ENCODE measurements at regions not wholly inside any gene's neighbourhood (a gene's known extent, or its start where the extent isn't known, plus 50 kb on each side); places are given as distances from the start of the nearest gene placed in this dataset.

DNA sequence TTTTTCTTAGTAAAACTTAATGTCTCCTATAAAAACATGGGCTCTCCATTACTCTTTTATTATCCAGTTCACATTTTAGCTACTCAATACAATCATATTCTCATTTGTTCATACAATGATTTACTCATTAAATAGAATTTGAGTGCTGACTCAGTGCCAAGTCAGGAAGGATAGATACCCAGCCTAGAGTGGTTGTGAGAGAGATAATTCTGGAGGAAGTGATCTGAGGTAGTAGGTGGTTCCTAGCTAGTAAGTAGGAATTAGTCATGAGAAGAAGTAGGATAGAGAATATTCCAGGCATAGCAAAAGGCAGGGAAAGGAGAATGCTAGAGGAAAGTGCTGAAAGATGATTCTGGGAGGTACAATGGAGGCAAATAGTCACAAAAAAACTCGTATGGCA lies 133.5 kb upstream of the MBL2 start:
- ChIA-PET CTCF (no interaction called here), POLR2A (no interaction called here)
- Histone ChIP-seq H3K4me1 (ENCODE audit: control extremely low read depth in 1 of 4, control insufficient read depth in 4 of 4, insufficient read depth in 4 of 4, low read length in 3 of 4) (no peaks in the 10 kb centered on the region), H3K27me3 (replicated peaks in 2 of 5; ENCODE audit: control insufficient read depth in 4 of 5, insufficient read depth in 5 of 5, low read length in 4 of 5) (no peaks in the 10 kb centered on the region), H3K27ac (ENCODE audit: insufficient read depth in 1 of 2, low read depth in 1 of 2, low read length in 2 of 2, poor library complexity in 1 of 2, severe bottlenecking in 2 of 2) (no peak overlapping the region), H3K4me3 (ENCODE audit: control insufficient read depth in 1 of 7, extremely low read depth in 1 of 7, insufficient read depth in 4 of 7, low read depth in 2 of 7, low read length in 6 of 7) (no peak overlapping the region), H3K36me3 (ENCODE audit: control insufficient read depth in 4 of 4, insufficient read depth in 4 of 4, low read length in 3 of 4) (no peaks in the 10 kb centered on the region), H3K9me3 (ENCODE audit: control extremely low read depth in 1 of 5, control insufficient read depth in 4 of 5, insufficient read depth in 2 of 5, low read depth in 1 of 5, low read length in 4 of 5) (no peaks in the 10 kb centered on the region)
- no peak for DNase-seq
- WGBS (ENCODE audit: insufficient coverage): 89% methylated on average over 1 of the region's 1 CpG

DNA sequence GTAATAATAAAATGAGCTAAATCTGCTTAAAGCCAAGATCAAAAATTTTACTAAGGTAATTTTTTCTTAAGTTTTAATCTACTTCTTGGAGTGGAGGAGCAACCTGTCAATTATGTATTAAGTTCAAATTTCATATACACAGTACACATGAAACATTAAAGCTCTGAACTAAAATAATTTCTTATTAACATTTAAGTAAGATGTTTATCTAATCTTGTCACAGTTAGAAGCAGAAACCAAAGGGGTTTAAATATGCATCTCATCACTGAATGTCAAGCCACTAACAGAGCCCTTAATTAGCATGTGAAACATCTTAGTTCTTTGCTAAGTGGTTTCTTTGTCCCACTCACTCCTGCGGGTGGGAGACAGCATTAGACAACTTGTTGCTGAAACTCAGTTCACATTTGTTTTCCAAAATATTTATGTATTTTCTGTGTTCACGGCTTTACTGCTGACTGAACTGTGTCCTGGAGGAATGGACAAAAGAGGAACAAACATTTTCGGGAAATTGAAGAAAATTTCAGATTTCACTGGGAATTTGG lies 130.9 kb upstream of the MBL2 start:
- Histone ChIP-seq H3K9me3 (ENCODE audit: control extremely low read depth in 1 of 5, control insufficient read depth in 4 of 5, insufficient read depth in 2 of 5, low read depth in 1 of 5, low read length in 4 of 5) (no peaks in the 10 kb centered on the region), H3K36me3 (ENCODE audit: control insufficient read depth in 4 of 4, insufficient read depth in 4 of 4, low read length in 3 of 4) (no peaks in the 10 kb centered on the region), H3K4me3 (ENCODE audit: control insufficient read depth in 1 of 7, extremely low read depth in 1 of 7, insufficient read depth in 4 of 7, low read depth in 2 of 7, low read length in 6 of 7) (no peak overlapping the region), H3K27ac (ENCODE audit: insufficient read depth in 1 of 2, low read depth in 1 of 2, low read length in 2 of 2, poor library complexity in 1 of 2, severe bottlenecking in 2 of 2) (no peak overlapping the region), H3K4me1 (ENCODE audit: control extremely low read depth in 1 of 4, control insufficient read depth in 4 of 4, insufficient read depth in 4 of 4, low read length in 3 of 4) (no peaks in the 10 kb centered on the region), H3K27me3 (replicated peaks in 2 of 5; ENCODE audit: control insufficient read depth in 4 of 5, insufficient read depth in 5 of 5, low read length in 4 of 5) (no peaks in the 10 kb centered on the region)
- no peak for DNase-seq
- ChIA-PET CTCF (no interaction called here), POLR2A (no interaction called here)
- 87% methylated on average over 3 of the region's 3 CpGs for WGBS (ENCODE audit: insufficient coverage)

DNA sequence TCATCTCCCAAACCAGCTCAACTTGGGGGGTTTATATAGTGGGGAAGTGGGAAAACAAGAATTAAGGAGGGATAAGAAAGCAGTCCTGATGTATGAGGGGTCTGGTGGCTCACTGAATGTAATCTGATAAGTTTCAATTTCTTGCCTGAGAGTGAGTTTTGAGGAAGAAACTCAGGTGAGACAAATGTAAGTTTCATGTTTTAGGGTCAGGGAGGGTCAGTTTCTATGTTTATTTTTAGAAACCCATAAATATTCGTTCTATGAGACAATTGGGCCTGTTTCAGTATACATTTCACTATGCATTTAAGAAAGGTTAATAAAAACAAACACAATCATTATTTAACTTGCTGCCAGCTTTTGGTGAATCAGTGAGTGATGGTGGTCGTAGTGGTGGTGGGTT lies 128.0 kb upstream of the MBL2 start:
- H3K4me1 ChIP-seq (ENCODE audit: control extremely low read depth in 1 of 4, control insufficient read depth in 4 of 4, insufficient read depth in 4 of 4, low read length in 3 of 4): no peaks in the 10 kb centered on the region
- POLR2A ChIA-PET: no interaction called here
- DNase-seq: no peak
- H3K27ac ChIP-seq (ENCODE audit: insufficient read depth in 1 of 2, low read depth in 1 of 2, low read length in 2 of 2, poor library complexity in 1 of 2, severe bottlenecking in 2 of 2): no peak overlapping the region
- no peak overlapping the region for H3K4me3 ChIP-seq (ENCODE audit: control insufficient read depth in 1 of 7, extremely low read depth in 1 of 7, insufficient read depth in 4 of 7, low read depth in 2 of 7, low read length in 6 of 7)
- no CpG with 5 or more reads among the region's 2 CpGs for WGBS (ENCODE audit: insufficient coverage)
- H3K27me3 ChIP-seq (replicated peaks in 2 of 5; ENCODE audit: control insufficient read depth in 4 of 5, insufficient read depth in 5 of 5, low read length in 4 of 5): peaks cover 0 to 2% (median 0%) of the 10 kb centered on the region in 5 experiments
- H3K9me3 ChIP-seq (ENCODE audit: control extremely low read depth in 1 of 5, control insufficient read depth in 4 of 5, insufficient read depth in 2 of 5, low read depth in 1 of 5, low read length in 4 of 5): no peaks in the 10 kb centered on the region
- CTCF ChIA-PET: no interaction called here
- H3K36me3 ChIP-seq (ENCODE audit: control insufficient read depth in 4 of 4, insufficient read depth in 4 of 4, low read length in 3 of 4): no peaks in the 10 kb centered on the region

DNA sequence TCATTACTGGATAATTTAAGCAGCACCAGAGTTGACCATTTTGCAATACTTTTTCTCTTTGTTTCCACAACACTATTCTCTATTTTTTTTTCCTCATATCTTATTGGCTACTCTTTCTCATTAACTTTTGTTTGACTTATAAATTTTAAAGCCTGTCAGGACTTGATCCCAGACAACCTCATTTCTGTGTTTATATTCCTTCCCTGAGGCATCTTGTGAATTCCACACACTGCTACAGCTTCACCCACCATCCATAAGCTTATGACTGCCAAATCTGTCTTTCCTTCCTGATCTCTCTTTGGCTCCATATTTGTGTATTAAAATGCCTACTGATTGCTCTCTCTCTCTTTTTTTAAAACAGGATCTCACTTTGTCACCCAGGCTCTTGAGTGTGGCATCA lies 124.6 kb upstream of the MBL2 start:
- no peak for DNase-seq
- CTCF ChIA-PET: no interaction called here
- POLR2A ChIA-PET: interaction anchor here (0.7 kb wide), 1 partner anchor 34 kb away, joined by 4 read pairs; no protein-coding TSS in a partner anchor

DNA sequence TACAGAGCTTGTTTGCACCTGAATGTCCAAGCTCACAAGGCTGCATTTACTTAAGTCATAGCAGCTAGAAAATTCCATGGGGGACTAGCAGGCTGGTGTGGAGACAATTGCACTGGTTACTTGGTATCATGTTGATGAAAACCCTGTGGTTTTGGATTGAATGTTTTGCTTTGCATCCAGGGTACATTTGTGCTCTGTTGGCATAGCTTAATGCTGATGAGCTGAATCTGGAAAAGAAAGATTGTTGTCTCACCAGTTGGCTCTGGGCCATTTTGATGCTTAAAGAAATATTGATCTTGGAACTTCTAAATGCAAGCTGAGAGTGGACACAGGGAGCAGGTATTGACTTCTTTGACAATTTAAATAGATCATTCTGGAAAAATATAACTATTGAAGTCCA lies 122.5 kb upstream of the MBL2 start:
- DNase-seq: no peak
- H3K27me3 ChIP-seq (replicated peaks in 2 of 5; ENCODE audit: control insufficient read depth in 4 of 5, insufficient read depth in 5 of 5, low read length in 4 of 5): peaks cover 0 to 2% (median 0%) of the 10 kb centered on the region in 5 experiments
- H3K9me3 ChIP-seq (ENCODE audit: control extremely low read depth in 1 of 5, control insufficient read depth in 4 of 5, insufficient read depth in 2 of 5, low read depth in 1 of 5, low read length in 4 of 5): no peaks in the 10 kb centered on the region
- ChIA-PET CTCF (interaction anchor here (1.2 kb wide), 1 partner anchor 11 kb away, joined by 3 read pairs; no protein-coding TSS in a partner anchor), POLR2A (no interaction called here)
- no peak overlapping the region for H3K27ac ChIP-seq (ENCODE audit: insufficient read depth in 1 of 2, low read depth in 1 of 2, low read length in 2 of 2, poor library complexity in 1 of 2, severe bottlenecking in 2 of 2)
- no peak overlapping the region for H3K4me3 ChIP-seq (ENCODE audit: control insufficient read depth in 1 of 7, extremely low read depth in 1 of 7, insufficient read depth in 4 of 7, low read depth in 2 of 7, low read length in 6 of 7)
- H3K4me1 ChIP-seq (ENCODE audit: control extremely low read depth in 1 of 4, control insufficient read depth in 4 of 4, insufficient read depth in 4 of 4, low read length in 3 of 4): no peaks in the 10 kb centered on the region
- no peaks in the 10 kb centered on the region for H3K36me3 ChIP-seq (ENCODE audit: control insufficient read depth in 4 of 4, insufficient read depth in 4 of 4, low read length in 3 of 4)

More for the DNA sequence above, 124.6 kb upstream of the MBL2 start:
- Histone ChIP-seq H3K27ac (ENCODE audit: insufficient read depth in 1 of 2, low read depth in 1 of 2, low read length in 2 of 2, poor library complexity in 1 of 2, severe bottlenecking in 2 of 2) (no peak overlapping the region), H3K9me3 (ENCODE audit: control extremely low read depth in 1 of 5, control insufficient read depth in 4 of 5, insufficient read depth in 2 of 5, low read depth in 1 of 5, low read length in 4 of 5) (no peaks in the 10 kb centered on the region), H3K27me3 (replicated peaks in 2 of 5; ENCODE audit: control insufficient read depth in 4 of 5, insufficient read depth in 5 of 5, low read length in 4 of 5) (peaks cover 0 to 2% (median 0%) of the 10 kb centered on the region in 5 experiments), H3K36me3 (ENCODE audit: control insufficient read depth in 4 of 4, insufficient read depth in 4 of 4, low read length in 3 of 4) (no peaks in the 10 kb centered on the region), H3K4me3 (ENCODE audit: control insufficient read depth in 1 of 7, extremely low read depth in 1 of 7, insufficient read depth in 4 of 7, low read depth in 2 of 7, low read length in 6 of 7) (no peak overlapping the region), H3K4me1 (ENCODE audit: control extremely low read depth in 1 of 4, control insufficient read depth in 4 of 4, insufficient read depth in 4 of 4, low read length in 3 of 4) (no peaks in the 10 kb centered on the region)

DNA sequence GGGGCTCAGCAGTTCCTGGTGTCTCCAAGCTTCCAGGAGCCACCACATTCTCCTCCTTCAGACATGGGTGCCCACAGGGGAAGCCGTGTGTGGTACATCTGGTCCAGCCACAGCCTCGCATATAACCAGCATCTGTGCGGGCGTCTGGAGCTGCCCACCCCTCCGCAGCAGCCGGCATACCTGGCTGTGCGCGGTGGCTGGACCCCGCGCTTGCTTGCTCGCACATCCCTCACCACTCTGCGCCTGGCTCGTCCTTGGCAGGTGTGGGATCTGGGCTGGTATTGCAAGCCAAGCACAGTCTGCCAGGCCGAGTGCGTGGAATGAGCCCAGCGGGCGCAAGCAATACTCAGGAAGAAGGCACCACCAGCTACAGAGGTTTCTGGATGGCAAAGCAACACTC lies 117.7 kb upstream of the MBL2 start:
- H3K36me3 ChIP-seq (ENCODE audit: control insufficient read depth in 4 of 4, insufficient read depth in 4 of 4, low read length in 3 of 4): no peaks in the 10 kb centered on the region
- 97% methylated on average over 17 of the region's 17 CpGs for WGBS (ENCODE audit: insufficient coverage)
- no peak for DNase-seq
- POLR2A ChIA-PET: no interaction called here
- no peak overlapping the region for H3K27ac ChIP-seq (ENCODE audit: insufficient read depth in 1 of 2, low read depth in 1 of 2, low read length in 2 of 2, poor library complexity in 1 of 2, severe bottlenecking in 2 of 2)
- peaks cover 0 to 2% (median 0%) of the 10 kb centered on the region in 5 experiments for H3K27me3 ChIP-seq (replicated peaks in 2 of 5; ENCODE audit: control insufficient read depth in 4 of 5, insufficient read depth in 5 of 5, low read length in 4 of 5)
- no peak overlapping the region for H3K4me3 ChIP-seq (ENCODE audit: control insufficient read depth in 1 of 7, extremely low read depth in 1 of 7, insufficient read depth in 4 of 7, low read depth in 2 of 7, low read length in 6 of 7)
- H3K9me3 ChIP-seq (ENCODE audit: control extremely low read depth in 1 of 5, control insufficient read depth in 4 of 5, insufficient read depth in 2 of 5, low read depth in 1 of 5, low read length in 4 of 5): no peaks in the 10 kb centered on the region
- no peaks in the 10 kb centered on the region for H3K4me1 ChIP-seq (ENCODE audit: control extremely low read depth in 1 of 4, control insufficient read depth in 4 of 4, insufficient read depth in 4 of 4, low read length in 3 of 4)
- CTCF ChIA-PET: no interaction called here

DNA sequence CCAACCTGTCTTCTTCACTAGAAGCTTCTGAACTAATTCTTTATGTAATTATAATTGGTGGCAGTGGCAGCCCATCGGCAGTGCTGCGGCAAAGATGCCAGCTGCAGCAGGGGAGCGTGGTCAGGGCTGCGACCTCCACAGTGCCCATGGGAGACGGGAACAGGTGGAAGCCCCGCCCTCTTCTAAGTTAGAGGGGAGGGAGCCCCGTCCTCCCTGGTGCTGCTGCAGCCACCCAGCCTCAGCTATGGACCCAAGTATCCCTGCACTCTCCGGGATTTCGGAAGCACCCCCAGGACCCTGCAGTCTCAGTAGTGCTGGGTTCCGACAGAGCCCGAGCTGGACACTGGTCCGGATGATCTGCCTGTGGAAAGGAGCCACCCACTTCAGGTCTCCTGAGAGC lies 117.0 kb upstream of the MBL2 start:
- ChIA-PET CTCF (no interaction called here), POLR2A (no interaction called here)
- H3K9me3 ChIP-seq (ENCODE audit: control extremely low read depth in 1 of 5, control insufficient read depth in 4 of 5, insufficient read depth in 2 of 5, low read depth in 1 of 5, low read length in 4 of 5): no peaks in the 10 kb centered on the region
- H3K4me1 ChIP-seq (ENCODE audit: control extremely low read depth in 1 of 4, control insufficient read depth in 4 of 4, insufficient read depth in 4 of 4, low read length in 3 of 4): no peaks in the 10 kb centered on the region
- H3K4me3 ChIP-seq (ENCODE audit: control insufficient read depth in 1 of 7, extremely low read depth in 1 of 7, insufficient read depth in 4 of 7, low read depth in 2 of 7, low read length in 6 of 7): no peak overlapping the region
- DNase-seq: no peak
- H3K36me3 ChIP-seq (ENCODE audit: control insufficient read depth in 4 of 4, insufficient read depth in 4 of 4, low read length in 3 of 4): no peaks in the 10 kb centered on the region
- H3K27me3 ChIP-seq (replicated peaks in 2 of 5; ENCODE audit: control insufficient read depth in 4 of 5, insufficient read depth in 5 of 5, low read length in 4 of 5): peaks cover 0 to 2% (median 0%) of the 10 kb centered on the region in 5 experiments
- no peak overlapping the region for H3K27ac ChIP-seq (ENCODE audit: insufficient read depth in 1 of 2, low read depth in 1 of 2, low read length in 2 of 2, poor library complexity in 1 of 2, severe bottlenecking in 2 of 2)
- WGBS (ENCODE audit: insufficient coverage): 96% methylated on average over 11 of the region's 12 CpGs

Data from common myeloid progenitor, CD34-positive (primary cell).